ENCODE measurements at regions not wholly inside any gene's neighbourhood (a gene's known extent, or its start where the extent isn't known, plus 50 kb on each side); places are given as distances from the start of the nearest gene placed in this dataset.

GRCh38 chrX:116246261-116246660 is 75.7 kb downstream of the AGTR2 start:
- H3K4me1 ChIP-seq, result no peaks in the 10 kb centered on the region
- H3K9me3 ChIP-seq, result no peaks in the 10 kb centered on the region
- TF ChIP-seq POLR2AphosphoS5 (IDR thresholded peaks at IDR 0.05; ENCODE audit: insufficient read depth in 1 of 2, low read depth in 1 of 2), result no peak
- no peak for TF ChIP-seq POLR2A (IDR thresholded peaks at IDR 0.05)
- no peak for TF ChIP-seq CTCF (IDR thresholded peaks at IDR 0.05)
- no peak overlapping the region for H3K4me3 ChIP-seq
- intact Hi-C loops (cut with DNase I), result no loop called here
- no peak for DNase-seq (ENCODE audit: extremely low spot score in 2 of 2)
- H3K27me3 ChIP-seq, result no peaks in the 10 kb centered on the region
- H3K27ac ChIP-seq, result no peak overlapping the region
- no peaks in the 10 kb centered on the region for H3K36me3 ChIP-seq

- TF ChIP-seq POLR2AphosphoS5 (IDR thresholded peaks at IDR 0.05; ENCODE audit: insufficient read depth in 1 of 2, low read depth in 1 of 2) (no peak), CTCF (IDR thresholded peaks at IDR 0.05) (no peak)
- H3K27ac ChIP-seq, result no peak overlapping the region
- DNase-seq (ENCODE audit: extremely low spot score in 2 of 2), result no peak
- H3K4me1 ChIP-seq, result no peaks in the 10 kb centered on the region
- intact Hi-C loops (cut with DNase I), result no loop called here
- no peaks in the 10 kb centered on the region for H3K27me3 ChIP-seq
- no peaks in the 10 kb centered on the region for H3K9me3 ChIP-seq
- H3K36me3 ChIP-seq, result no peaks in the 10 kb centered on the region
- H3K4me3 ChIP-seq, result no peak overlapping the region
Measured at GRCh38 chrX:116267511-116268040, 97.0 kb downstream of the AGTR2 start.

GRCh38 chrX:116272322-116272721 is 101.8 kb downstream of the AGTR2 start:
- DNase-seq (ENCODE audit: extremely low spot score in 2 of 2), result no peak
- no peak overlapping the region for H3K4me3 ChIP-seq
- H3K9me3 ChIP-seq, result no peaks in the 10 kb centered on the region
- intact Hi-C loops (cut with DNase I), result no loop called here
- no peak for TF ChIP-seq POLR2A (IDR thresholded peaks at IDR 0.05)
- no peak for TF ChIP-seq POLR2AphosphoS5 (IDR thresholded peaks at IDR 0.05; ENCODE audit: insufficient read depth in 1 of 2, low read depth in 1 of 2)
- TF ChIP-seq CTCF (IDR thresholded peaks at IDR 0.05), result no peak
- H3K4me1 ChIP-seq, result no peaks in the 10 kb centered on the region
- H3K27ac ChIP-seq, result no peak overlapping the region
- H3K27me3 ChIP-seq, result no peaks in the 10 kb centered on the region
- no peaks in the 10 kb centered on the region for H3K36me3 ChIP-seq

GRCh38 chrX:116272861-116273260 is 102.3 kb downstream of the AGTR2 start:
- Histone ChIP-seq H3K9me3 (no peaks in the 10 kb centered on the region), H3K27ac (no peak overlapping the region), H3K4me1 (no peaks in the 10 kb centered on the region), H3K36me3 (no peaks in the 10 kb centered on the region), H3K4me3 (no peak overlapping the region), H3K27me3 (no peaks in the 10 kb centered on the region)
- no peak for TF ChIP-seq POLR2AphosphoS5 (IDR thresholded peaks at IDR 0.05; ENCODE audit: insufficient read depth in 1 of 2, low read depth in 1 of 2)
- no peak for TF ChIP-seq CTCF (IDR thresholded peaks at IDR 0.05)
- no peak for TF ChIP-seq POLR2A (IDR thresholded peaks at IDR 0.05)
- DNase-seq (ENCODE audit: extremely low spot score in 2 of 2), result no peak
- intact Hi-C loops (cut with DNase I), result no loop called here

- no peaks in the 10 kb centered on the region for H3K27me3 ChIP-seq
- intact Hi-C loops (cut with DNase I), result no loop called here
- H3K9me3 ChIP-seq, result no peaks in the 10 kb centered on the region
- no peak for TF ChIP-seq POLR2A (IDR thresholded peaks at IDR 0.05)
- TF ChIP-seq POLR2AphosphoS5 (IDR thresholded peaks at IDR 0.05; ENCODE audit: insufficient read depth in 1 of 2, low read depth in 1 of 2), result no peak
- no peak for TF ChIP-seq CTCF (IDR thresholded peaks at IDR 0.05)
- H3K4me1 ChIP-seq, result no peaks in the 10 kb centered on the region
- H3K36me3 ChIP-seq, result no peaks in the 10 kb centered on the region
- DNase-seq (ENCODE audit: extremely low spot score in 2 of 2), result no peak
- H3K27ac ChIP-seq, result no peak overlapping the region
- H3K4me3 ChIP-seq, result no peak overlapping the region
Measured at GRCh38 chrX:116276261-116276660, 105.7 kb downstream of the AGTR2 start.

Data from vagina (tissue), 2 donors.